BJ (cell line): ENCODE measurements at regions not wholly inside any gene's neighbourhood (a gene's known extent, or its start where the extent isn't known, plus 50 kb on each side); places are given as distances from the start of the nearest gene placed in this dataset.
"Not testable (repeated sequence)": the region's sequence is repeated elsewhere in the genome, so short reads cannot be mapped to it uniquely, and the experiment has no call there.

Source experiments
- CTCF ChIA-PET: fragments of 350-600 bp; formaldehyde crosslinking; extraction: SDS; loops from one replicate; lab custom pipeline; 2021; ENCODE audit warnings: antibody characterized with exemption, inconsistent platforms; lab: Yijun Ruan, JAX
- POLR2A ChIA-PET: fragments of 300-600 bp; sonication (Branson Sonifier 250); formaldehyde crosslinking; extraction: SDS; loops from one replicate; lab custom pipeline; 2021; ENCODE audit warnings: antibody characterized with exemption; lab: Charles Lee
- DNase-seq: peaks from one replicate; pipeline ENCODE4 v3.0.0-alpha.2; 2011; ENCODE audit warnings: low read depth
- H3K27me3 ChIP-seq: 2 replicates; pipeline ENCODE4 v1.6.0; 2011; ENCODE audit warnings: low read length; ENCODE audit not compliant: control insufficient read depth, insufficient read depth
- H3K36me3 ChIP-seq: 2 replicates; pipeline ENCODE4 v1.5.1; 2011; ENCODE audit warnings: low read length; ENCODE audit not compliant: control insufficient read depth, insufficient read depth
- H3K4me3 ChIP-seq: 2 replicates; pipeline ENCODE4 v1.5.1; 2011; ENCODE audit warnings: low read depth, mild to moderate bottlenecking, control low read depth, low read length
- CTCF ChIP-seq: IDR thresholded peaks from 2 replicates; pipeline ENCODE4 v1.5.1; 2011; ENCODE audit warnings: low read depth, mild to moderate bottlenecking, control low read depth, inconsistent platforms, low read length, moderate library complexity; ENCODE audit not compliant: insufficient read depth

GRCh38 chr6:137811121-137811915 is 55.7 kb upstream of the TNFAIP3 start:
- POLR2A ChIA-PET = no interaction called here
- DNase-seq = peak; percentile 54
- H3K4me3 ChIP-seq = no peak overlapping the region
- no peaks in the 10 kb centered on the region for H3K27me3 ChIP-seq
- no peaks in the 10 kb centered on the region for H3K36me3 ChIP-seq
- no peak for TF ChIP-seq CTCF
- CTCF ChIA-PET = interaction anchor here (0.7 to 4.3 kb wide), 2 partner anchors 13 to 129 kb away, joined by 3 to 25 read pairs; no protein-coding TSS in a partner anchor

- no peak for DNase-seq
- TF ChIP-seq CTCF = no peak
- ChIA-PET POLR2A (no interaction called here), CTCF (no interaction called here)
- H3K36me3 ChIP-seq = no peaks in the 10 kb centered on the region
- H3K27me3 ChIP-seq = no peaks in the 10 kb centered on the region
- H3K4me3 ChIP-seq = no peak overlapping the region
Measured at GRCh38 chr6:137811916-137812553, 55.0 kb upstream of the TNFAIP3 start.

DNA sequence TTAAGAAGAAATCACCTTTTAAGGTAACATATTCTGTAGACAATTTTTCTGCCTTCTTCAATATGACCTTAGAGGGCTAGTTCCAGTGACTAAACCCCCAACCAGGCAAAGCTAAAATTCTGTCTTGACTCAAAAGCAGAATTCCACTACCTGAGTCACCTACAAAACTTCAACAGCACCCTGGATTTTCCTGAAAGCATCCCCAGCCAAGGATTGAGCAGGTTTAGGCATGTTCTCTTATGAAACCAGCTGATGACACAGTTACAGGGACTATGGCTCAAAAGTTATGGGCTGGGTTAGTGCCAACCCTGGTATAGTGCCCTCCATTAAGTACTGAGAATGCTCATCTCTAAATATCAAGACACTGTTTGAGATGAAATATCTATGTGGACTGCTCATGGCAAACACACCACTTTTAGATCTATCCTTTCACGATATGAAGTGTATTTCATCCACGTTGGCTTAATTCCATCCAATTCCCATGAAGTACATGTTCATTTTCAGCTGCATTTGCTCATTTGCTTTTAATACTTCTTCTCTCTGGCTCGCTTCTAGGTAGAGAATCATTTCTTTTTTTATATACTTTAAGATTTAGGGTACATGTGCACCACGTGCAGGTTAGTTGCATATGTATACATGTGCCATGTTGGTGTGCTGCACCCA is 53.6 kb upstream of the TNFAIP3 start:
- DNase-seq = no peak
- H3K4me3 ChIP-seq = no peak overlapping the region
- POLR2A ChIA-PET = no interaction called here
- H3K36me3 ChIP-seq = no peaks in the 10 kb centered on the region
- H3K27me3 ChIP-seq = no peaks in the 10 kb centered on the region
- no peak for TF ChIP-seq CTCF
- CTCF ChIA-PET = interaction anchor here (0.7 kb wide), 1 partner anchor 131 kb away, joined by 3 read pairs; no protein-coding TSS in a partner anchor

GRCh38 chr6:137814030-137814429 is 53.0 kb upstream of the TNFAIP3 start:
- H3K4me3 ChIP-seq, DNase-seq, H3K27me3 ChIP-seq, POLR2A ChIA-PET, H3K36me3 ChIP-seq: not testable (repeated sequence)
- CTCF ChIA-PET = interaction anchor here (0.7 kb wide), 1 partner anchor 131 kb away, joined by 3 read pairs; no protein-coding TSS in a partner anchor

DNA sequence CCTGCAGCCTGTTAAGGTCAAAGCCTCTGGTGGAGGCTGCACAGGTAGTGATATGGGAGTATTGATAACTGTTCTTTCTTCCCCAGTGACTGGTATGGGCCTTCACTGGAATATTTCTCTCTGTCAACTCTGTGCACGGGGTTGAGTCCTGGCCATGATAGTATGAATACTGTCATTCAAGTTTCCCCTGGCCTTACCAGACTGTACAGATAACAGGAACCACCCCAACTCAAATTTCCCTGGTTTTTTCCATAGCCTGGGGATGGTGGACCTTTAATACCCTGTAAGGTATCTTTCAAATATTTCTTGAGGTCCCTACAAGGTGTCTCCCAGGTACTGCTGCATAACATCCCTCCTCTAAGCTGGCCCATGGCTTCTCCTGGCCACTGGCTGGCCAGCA is 51.4 kb upstream of the TNFAIP3 start:
- Histone ChIP-seq H3K4me3 (no peak overlapping the region), H3K27me3 (no peaks in the 10 kb centered on the region), H3K36me3 (no peaks in the 10 kb centered on the region)
- TF ChIP-seq CTCF = no peak
- POLR2A ChIA-PET = no interaction called here
- CTCF ChIA-PET = no interaction called here
- DNase-seq = no peak
